HEK293 (cell line): ENCODE measurements at regions not wholly inside any gene's neighbourhood (a gene's known extent, or its start where the extent isn't known, plus 50 kb on each side); places are given as distances from the start of the nearest gene placed in this dataset.

ENCODE experiments used
- CTCF ChIA-PET: fragments of 350-600 bp; formaldehyde crosslinking; extraction: SDS; loops from one replicate; lab custom pipeline; 2021; ENCODE audit warnings: antibody characterized with exemption; lab: Yijun Ruan, JAX
- POLR2A ChIA-PET: fragments of 300-600 bp; formaldehyde crosslinking; extraction: SDS; loops from one replicate; lab custom pipeline; 2020; ENCODE audit warnings: antibody characterized with exemption, inconsistent platforms; lab: Yijun Ruan, JAX
- H3K27ac ChIP-seq: fragments of 200-500 bp; sonication (Bioruptor generic); 2 replicates; pipeline ENCODE4 v1.5.1; 2014; ENCODE audit warnings: low read depth, low read length, control low read depth, inconsistent platforms; ENCODE audit errors: extremely low read depth
- H3K36me3 ChIP-seq, 2 experiments: fragments of 200-500 bp in 1 of 2; sonication (Bioruptor generic) in 1 of 2; 1 replicate in 1 of 2; 2 replicates in 1 of 2; pipeline ENCODE4 v1.5.1; 2014 to 2017; ENCODE audit warnings: inconsistent platforms in 2 of 2, low read length in 2 of 2; ENCODE audit not compliant: control insufficient read depth in 2 of 2, insufficient read depth in 1 of 2
- H3K4me1 ChIP-seq: fragments of 200-500 bp; sonication (Bioruptor generic); 2 replicates; pipeline ENCODE4 v1.5.1; 2014; ENCODE audit warnings: mild to moderate bottlenecking, low read length, inconsistent platforms; ENCODE audit not compliant: control insufficient read depth, insufficient read depth
- H3K4me3 ChIP-seq: 2 replicates; pipeline ENCODE4 v1.5.1; 2011; ENCODE audit warnings: low read depth, mild to moderate bottlenecking, control low read depth, low read length, moderate library complexity
- H3K9me3 ChIP-seq: fragments of 200-500 bp; sonication (Bioruptor generic); 2 replicates; pipeline ENCODE4 v1.5.1; 2014; ENCODE audit warnings: low read depth, low read length, inconsistent platforms; ENCODE audit not compliant: control insufficient read depth, insufficient read depth
- KLF9 ChIP-seq: fragments of 450-650 bp; formaldehyde crosslinking; IDR thresholded peaks from 2 replicates; pipeline ENCODE4 v1.5.1; 2016; ENCODE audit warnings: missing biosample characterization, missing genetic modification characterization, low read depth
- ZBTB20 ChIP-seq: fragments of 450-650 bp; formaldehyde crosslinking; IDR thresholded peaks from 2 replicates; pipeline ENCODE4 v1.5.1; 2016; ENCODE audit warnings: missing biosample characterization, missing genetic modification characterization
- ZBTB21 ChIP-seq: fragments of 450-650 bp; formaldehyde crosslinking; IDR thresholded peaks from 2 replicates; pipeline ENCODE4 v1.5.1; 2017; ENCODE audit warnings: missing biosample characterization, missing genetic modification characterization
- ZBTB8A ChIP-seq: fragments of 450-650 bp; formaldehyde crosslinking; IDR thresholded peaks from 2 replicates; pipeline ENCODE4 v1.5.1; 2016; ENCODE audit warnings: missing biosample characterization, missing genetic modification characterization
- ZNF132 ChIP-seq: fragments of 450-650 bp; formaldehyde crosslinking; IDR thresholded peaks from 2 replicates; pipeline ENCODE4 v1.5.1; 2017; ENCODE audit warnings: missing biosample characterization, missing genetic modification characterization, borderline replicate concordance
- ZNF133 ChIP-seq: fragments of 450-650 bp; formaldehyde crosslinking; IDR thresholded peaks from 2 replicates; pipeline ENCODE4 v1.5.1; 2016; ENCODE audit warnings: missing biosample characterization, missing genetic modification characterization
- ZNF416 ChIP-seq: fragments of 450-650 bp; formaldehyde crosslinking; IDR thresholded peaks from 2 replicates; pipeline ENCODE4 v1.5.1; 2016; ENCODE audit warnings: missing biosample characterization, missing genetic modification characterization
- ZNF473 ChIP-seq: fragments of 450-650 bp; formaldehyde crosslinking; IDR thresholded peaks from 2 replicates; pipeline ENCODE4 v1.5.1; 2017; ENCODE audit warnings: missing biosample characterization, missing genetic modification characterization
- ZNF48 ChIP-seq: fragments of 450-650 bp; formaldehyde crosslinking; IDR thresholded peaks from 2 replicates; pipeline ENCODE4 v1.5.1; 2016; ENCODE audit warnings: missing biosample characterization, missing genetic modification characterization
- ZNF529 ChIP-seq: fragments of 450-650 bp; formaldehyde crosslinking; IDR thresholded peaks from 2 replicates; pipeline ENCODE4 v1.5.1; 2017; ENCODE audit warnings: missing genetic modification characterization, missing biosample characterization; ENCODE audit not compliant: insufficient replicate concordance
- ZNF555 ChIP-seq: fragments of 450-650 bp; formaldehyde crosslinking; conservative IDR thresholded peaks from 2 replicates; pipeline ENCODE4 v1.5.1; 2017; ENCODE audit warnings: missing biosample characterization, mild to moderate bottlenecking, missing genetic modification characterization, inconsistent platforms
- ZNF600 ChIP-seq: fragments of 450-650 bp; formaldehyde crosslinking; IDR thresholded peaks from 2 replicates; pipeline ENCODE4 v1.5.1; 2016; ENCODE audit warnings: missing biosample characterization, missing genetic modification characterization
- TF ChIP-seq, protein P1 (sequence below): fragments of 450-650 bp; formaldehyde crosslinking; IDR thresholded peaks from 2 replicates; pipeline ENCODE4 v1.5.1; 2016; ENCODE audit warnings: missing biosample characterization, missing genetic modification characterization, borderline replicate concordance
- TF ChIP-seq, protein P2 (sequence below): fragments of 450-650 bp; formaldehyde crosslinking; IDR thresholded peaks from 2 replicates; pipeline ENCODE4 v1.5.1; 2016; ENCODE audit warnings: missing biosample characterization, missing genetic modification characterization
- TF ChIP-seq, protein P3 (sequence below): fragments of 450-650 bp; formaldehyde crosslinking; IDR thresholded peaks from 2 replicates; pipeline ENCODE4 v1.5.1; 2017; ENCODE audit warnings: missing biosample characterization, mild to moderate bottlenecking, missing genetic modification characterization, moderate library complexity

DNA sequence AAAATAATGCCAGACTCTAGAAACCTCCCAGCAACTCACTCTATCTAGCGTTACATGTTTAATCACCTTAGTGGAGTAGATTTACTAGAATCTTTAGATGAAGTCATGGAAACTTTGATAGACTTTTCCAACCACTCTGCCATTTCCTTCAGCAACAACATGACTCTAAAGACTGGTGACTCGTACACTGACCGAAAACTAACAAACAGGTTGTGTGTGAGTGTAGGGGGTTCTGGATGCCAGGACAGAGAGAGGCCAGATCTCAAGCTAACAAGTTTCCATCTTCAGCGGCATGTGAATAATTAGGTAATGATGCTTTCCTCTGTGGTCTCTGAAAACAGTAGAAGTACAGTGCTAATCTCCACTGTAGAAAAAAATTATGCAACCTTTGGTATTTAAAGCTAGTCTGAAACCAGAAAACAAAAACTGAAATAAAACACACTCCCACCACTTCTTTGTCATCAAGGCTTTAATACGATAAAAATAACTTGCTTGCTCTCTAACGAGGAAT, 286.4 kb downstream of the PRDM5 start:
- ChIA-PET CTCF (no interaction called here), POLR2A (no interaction called here)
- no peaks in the 10 kb centered on the region for H3K36me3 ChIP-seq

DNA sequence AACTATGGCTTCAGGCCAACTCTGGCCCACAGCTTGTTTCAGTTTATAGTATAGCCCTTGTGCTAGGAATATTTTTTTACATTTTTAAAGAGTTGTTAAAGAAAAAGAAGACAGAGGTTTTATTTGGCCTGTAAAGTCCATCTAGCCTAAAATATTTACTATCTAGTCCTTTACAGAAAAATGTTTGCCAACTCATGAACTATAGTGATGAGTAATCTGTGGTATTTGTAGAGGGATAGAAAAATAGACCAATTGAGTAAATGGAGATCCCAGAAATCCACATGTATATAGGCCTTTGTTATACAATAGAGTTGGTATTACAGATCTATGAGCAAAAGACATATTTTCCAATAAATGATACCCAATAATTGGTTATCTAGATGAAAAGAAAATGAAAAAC, 288.7 kb downstream of the PRDM5 start:
- TF ChIP-seq ZNF133: no peak
- H3K36me3 ChIP-seq: no peaks in the 10 kb centered on the region
- H3K4me1 ChIP-seq: no peaks in the 10 kb centered on the region
- CTCF ChIA-PET: no interaction called here
- H3K9me3 ChIP-seq: no peaks in the 10 kb centered on the region
- H3K27ac ChIP-seq: no peak overlapping the region
- POLR2A ChIA-PET: no interaction called here
- no peak overlapping the region for H3K4me3 ChIP-seq

More for the DNA sequence above, 286.4 kb downstream of the PRDM5 start:
- Histone ChIP-seq H3K4me1 (no peaks in the 10 kb centered on the region), H3K9me3 (no peaks in the 10 kb centered on the region), H3K27ac (no peak overlapping the region), H3K4me3 (no peak overlapping the region)
- TF ChIP-seq ZNF132 (tag by site-specific recombination) (no peak), ZNF529 (tag by site-specific recombination) (no peak), ZNF600 (no peak), ZNF48 (tag by site-specific recombination) (no peak), ZNF473 (tag by site-specific recombination) (no peak), KLF9 (tag by site-specific recombination) (no peak), ZBTB8A (tag by site-specific recombination) (no peak), ZBTB21 (tag by site-specific recombination) (no peak), ZNF555 (no peak), ZNF416 (tag by site-specific recombination) (no peak), ZBTB20 (tag by site-specific recombination) (no peak)
- TF ChIP-seq, protein P1, sequence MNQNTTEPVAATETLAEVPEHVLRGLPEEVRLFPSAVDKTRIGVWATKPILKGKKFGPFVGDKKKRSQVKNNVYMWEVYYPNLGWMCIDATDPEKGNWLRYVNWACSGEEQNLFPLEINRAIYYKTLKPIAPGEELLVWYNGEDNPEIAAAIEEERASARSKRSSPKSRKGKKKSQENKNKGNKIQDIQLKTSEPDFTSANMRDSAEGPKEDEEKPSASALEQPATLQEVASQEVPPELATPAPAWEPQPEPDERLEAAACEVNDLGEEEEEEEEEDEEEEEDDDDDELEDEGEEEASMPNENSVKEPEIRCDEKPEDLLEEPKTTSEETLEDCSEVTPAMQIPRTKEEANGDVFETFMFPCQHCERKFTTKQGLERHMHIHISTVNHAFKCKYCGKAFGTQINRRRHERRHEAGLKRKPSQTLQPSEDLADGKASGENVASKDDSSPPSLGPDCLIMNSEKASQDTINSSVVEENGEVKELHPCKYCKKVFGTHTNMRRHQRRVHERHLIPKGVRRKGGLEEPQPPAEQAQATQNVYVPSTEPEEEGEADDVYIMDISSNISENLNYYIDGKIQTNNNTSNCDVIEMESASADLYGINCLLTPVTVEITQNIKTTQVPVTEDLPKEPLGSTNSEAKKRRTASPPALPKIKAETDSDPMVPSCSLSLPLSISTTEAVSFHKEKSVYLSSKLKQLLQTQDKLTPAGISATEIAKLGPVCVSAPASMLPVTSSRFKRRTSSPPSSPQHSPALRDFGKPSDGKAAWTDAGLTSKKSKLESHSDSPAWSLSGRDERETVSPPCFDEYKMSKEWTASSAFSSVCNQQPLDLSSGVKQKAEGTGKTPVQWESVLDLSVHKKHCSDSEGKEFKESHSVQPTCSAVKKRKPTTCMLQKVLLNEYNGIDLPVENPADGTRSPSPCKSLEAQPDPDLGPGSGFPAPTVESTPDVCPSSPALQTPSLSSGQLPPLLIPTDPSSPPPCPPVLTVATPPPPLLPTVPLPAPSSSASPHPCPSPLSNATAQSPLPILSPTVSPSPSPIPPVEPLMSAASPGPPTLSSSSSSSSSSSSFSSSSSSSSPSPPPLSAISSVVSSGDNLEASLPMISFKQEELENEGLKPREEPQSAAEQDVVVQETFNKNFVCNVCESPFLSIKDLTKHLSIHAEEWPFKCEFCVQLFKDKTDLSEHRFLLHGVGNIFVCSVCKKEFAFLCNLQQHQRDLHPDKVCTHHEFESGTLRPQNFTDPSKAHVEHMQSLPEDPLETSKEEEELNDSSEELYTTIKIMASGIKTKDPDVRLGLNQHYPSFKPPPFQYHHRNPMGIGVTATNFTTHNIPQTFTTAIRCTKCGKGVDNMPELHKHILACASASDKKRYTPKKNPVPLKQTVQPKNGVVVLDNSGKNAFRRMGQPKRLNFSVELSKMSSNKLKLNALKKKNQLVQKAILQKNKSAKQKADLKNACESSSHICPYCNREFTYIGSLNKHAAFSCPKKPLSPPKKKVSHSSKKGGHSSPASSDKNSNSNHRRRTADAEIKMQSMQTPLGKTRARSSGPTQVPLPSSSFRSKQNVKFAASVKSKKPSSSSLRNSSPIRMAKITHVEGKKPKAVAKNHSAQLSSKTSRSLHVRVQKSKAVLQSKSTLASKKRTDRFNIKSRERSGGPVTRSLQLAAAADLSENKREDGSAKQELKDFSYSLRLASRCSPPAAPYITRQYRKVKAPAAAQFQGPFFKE (tag by site-specific recombination): no peak
- TF ChIP-seq, protein P2, sequence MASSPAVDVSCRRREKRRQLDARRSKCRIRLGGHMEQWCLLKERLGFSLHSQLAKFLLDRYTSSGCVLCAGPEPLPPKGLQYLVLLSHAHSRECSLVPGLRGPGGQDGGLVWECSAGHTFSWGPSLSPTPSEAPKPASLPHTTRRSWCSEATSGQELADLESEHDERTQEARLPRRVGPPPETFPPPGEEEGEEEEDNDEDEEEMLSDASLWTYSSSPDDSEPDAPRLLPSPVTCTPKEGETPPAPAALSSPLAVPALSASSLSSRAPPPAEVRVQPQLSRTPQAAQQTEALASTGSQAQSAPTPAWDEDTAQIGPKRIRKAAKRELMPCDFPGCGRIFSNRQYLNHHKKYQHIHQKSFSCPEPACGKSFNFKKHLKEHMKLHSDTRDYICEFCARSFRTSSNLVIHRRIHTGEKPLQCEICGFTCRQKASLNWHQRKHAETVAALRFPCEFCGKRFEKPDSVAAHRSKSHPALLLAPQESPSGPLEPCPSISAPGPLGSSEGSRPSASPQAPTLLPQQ (tag by site-specific recombination): no peak
- TF ChIP-seq, protein P3, sequence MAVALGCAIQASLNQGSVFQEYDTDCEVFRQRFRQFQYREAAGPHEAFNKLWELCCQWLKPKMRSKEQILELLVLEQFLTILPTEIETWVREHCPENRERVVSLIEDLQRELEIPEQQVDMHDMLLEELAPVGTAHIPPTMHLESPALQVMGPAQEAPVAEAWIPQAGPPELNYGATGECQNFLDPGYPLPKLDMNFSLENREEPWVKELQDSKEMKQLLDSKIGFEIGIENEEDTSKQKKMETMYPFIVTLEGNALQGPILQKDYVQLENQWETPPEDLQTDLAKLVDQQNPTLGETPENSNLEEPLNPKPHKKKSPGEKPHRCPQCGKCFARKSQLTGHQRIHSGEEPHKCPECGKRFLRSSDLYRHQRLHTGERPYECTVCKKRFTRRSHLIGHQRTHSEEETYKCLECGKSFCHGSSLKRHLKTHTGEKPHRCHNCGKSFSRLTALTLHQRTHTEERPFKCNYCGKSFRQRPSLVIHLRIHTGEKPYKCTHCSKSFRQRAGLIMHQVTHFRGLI (tag by site-specific recombination): no peak
